ENCODE measurements at regions not wholly inside any gene's neighbourhood (a gene's known extent, or its start where the extent isn't known, plus 50 kb on each side); places are given as distances from the start of the nearest gene placed in this dataset.
"Not testable (repeated sequence)": the region's sequence is repeated elsewhere in the genome, so short reads cannot be mapped to it uniquely, and the experiment has no call there.

DNA sequence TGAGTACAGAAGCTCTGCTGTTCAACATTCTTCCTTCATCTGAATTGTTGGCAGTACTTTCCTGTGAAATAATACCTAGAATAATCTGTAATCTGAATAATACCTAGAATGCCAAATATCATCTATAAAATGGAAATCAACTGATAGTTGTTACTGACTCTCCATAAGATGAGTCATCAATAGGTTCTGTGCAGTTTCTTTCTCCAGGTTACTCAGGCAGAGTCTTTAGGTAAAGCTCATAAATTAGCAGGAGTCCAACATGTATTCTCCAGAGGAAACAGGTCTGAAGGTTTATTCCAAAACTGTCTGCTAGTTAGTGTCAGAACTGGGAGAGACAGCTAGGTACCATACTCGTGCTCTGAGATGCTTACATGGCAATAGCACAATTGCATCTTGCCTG is 282.0 kb upstream of the MAP2 start:
- no peaks in the 10 kb centered on the region for H3K9me3 ChIP-seq (ENCODE audit: control insufficient read depth, insufficient read depth, low read depth, low read length)
- no peaks in the 10 kb centered on the region for H3K27me3 ChIP-seq (ENCODE audit: control insufficient read depth, insufficient read depth, low read length)
- no peaks in the 10 kb centered on the region for H3K79me2 ChIP-seq (ENCODE audit: control insufficient read depth, insufficient read depth, low read length)
- TF ChIP-seq EZH2 (IDR thresholded peaks at IDR 0.05; ENCODE audit: low read length, missing control alignments): no peak
- TF ChIP-seq, protein P1, sequence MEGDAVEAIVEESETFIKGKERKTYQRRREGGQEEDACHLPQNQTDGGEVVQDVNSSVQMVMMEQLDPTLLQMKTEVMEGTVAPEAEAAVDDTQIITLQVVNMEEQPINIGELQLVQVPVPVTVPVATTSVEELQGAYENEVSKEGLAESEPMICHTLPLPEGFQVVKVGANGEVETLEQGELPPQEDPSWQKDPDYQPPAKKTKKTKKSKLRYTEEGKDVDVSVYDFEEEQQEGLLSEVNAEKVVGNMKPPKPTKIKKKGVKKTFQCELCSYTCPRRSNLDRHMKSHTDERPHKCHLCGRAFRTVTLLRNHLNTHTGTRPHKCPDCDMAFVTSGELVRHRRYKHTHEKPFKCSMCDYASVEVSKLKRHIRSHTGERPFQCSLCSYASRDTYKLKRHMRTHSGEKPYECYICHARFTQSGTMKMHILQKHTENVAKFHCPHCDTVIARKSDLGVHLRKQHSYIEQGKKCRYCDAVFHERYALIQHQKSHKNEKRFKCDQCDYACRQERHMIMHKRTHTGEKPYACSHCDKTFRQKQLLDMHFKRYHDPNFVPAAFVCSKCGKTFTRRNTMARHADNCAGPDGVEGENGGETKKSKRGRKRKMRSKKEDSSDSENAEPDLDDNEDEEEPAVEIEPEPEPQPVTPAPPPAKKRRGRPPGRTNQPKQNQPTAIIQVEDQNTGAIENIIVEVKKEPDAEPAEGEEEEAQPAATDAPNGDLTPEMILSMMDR (conservative IDR thresholded peaks at IDR 0.05 in 1 of 2, IDR thresholded peaks at IDR 0.05 in 1 of 2; ENCODE audit: low read depth in 1 of 2, low read length in 2 of 2): no peak
- no peak overlapping the region for H3K4me2 ChIP-seq (ENCODE audit: extremely low read depth, insufficient read depth, low read length)
- H3K9ac ChIP-seq (ENCODE audit: insufficient read depth, low read length): no peak overlapping the region
- H3K4me1 ChIP-seq (ENCODE audit: control insufficient read depth, extremely low read depth, insufficient read depth, low read length): no peaks in the 10 kb centered on the region
- no peaks in the 10 kb centered on the region for H3K36me3 ChIP-seq (ENCODE audit: control insufficient read depth, insufficient read depth, low read length)
- no peak overlapping the region for H3K27ac ChIP-seq (ENCODE audit: insufficient read depth, low read length)
- no peak overlapping the region for H2AFZ ChIP-seq (ENCODE audit: low read length)
- no peaks in the 10 kb centered on the region for H4K20me1 ChIP-seq (ENCODE audit: control insufficient read depth, extremely low read depth, insufficient read depth, low read length)
- DNase-seq (ENCODE audit: low read depth in 2 of 2): no peak
- H3K4me3 ChIP-seq (replicated peaks in 1 of 4; ENCODE audit: control extremely low read depth in 1 of 4, insufficient read depth in 1 of 4, low read depth in 3 of 4, low read length in 4 of 4): no peak overlapping the region

GRCh38 chr2:209145220-209145691 is 278.6 kb upstream of the MAP2 start:
- H4K20me1 ChIP-seq (ENCODE audit: control insufficient read depth, extremely low read depth, insufficient read depth, low read length); DNase-seq (ENCODE audit: low read depth in 2 of 2); H3K9me3 ChIP-seq (ENCODE audit: control insufficient read depth, insufficient read depth, low read depth, low read length); H3K79me2 ChIP-seq (ENCODE audit: control insufficient read depth, insufficient read depth, low read length); H3K27ac ChIP-seq (ENCODE audit: insufficient read depth, low read length); H3K4me2 ChIP-seq (ENCODE audit: extremely low read depth, insufficient read depth, low read length); H3K36me3 ChIP-seq (ENCODE audit: control insufficient read depth, insufficient read depth, low read length); H3K4me3 ChIP-seq (replicated peaks in 1 of 4; ENCODE audit: control extremely low read depth in 1 of 4, insufficient read depth in 1 of 4, low read depth in 3 of 4, low read length in 4 of 4); H3K4me1 ChIP-seq (ENCODE audit: control insufficient read depth, extremely low read depth, insufficient read depth, low read length); H3K27me3 ChIP-seq (ENCODE audit: control insufficient read depth, insufficient read depth, low read length); H2AFZ ChIP-seq (ENCODE audit: low read length); H3K9ac ChIP-seq (ENCODE audit: insufficient read depth, low read length): not testable (repeated sequence)

- no peaks in the 10 kb centered on the region for H3K27me3 ChIP-seq (ENCODE audit: control insufficient read depth, insufficient read depth, low read length)
- H3K9me3 ChIP-seq (ENCODE audit: control insufficient read depth, insufficient read depth, low read depth, low read length): no peaks in the 10 kb centered on the region
- H3K4me1 ChIP-seq (ENCODE audit: control insufficient read depth, extremely low read depth, insufficient read depth, low read length): no peaks in the 10 kb centered on the region
- no peak overlapping the region for H3K4me3 ChIP-seq (replicated peaks in 1 of 4; ENCODE audit: control extremely low read depth in 1 of 4, insufficient read depth in 1 of 4, low read depth in 3 of 4, low read length in 4 of 4)
- no peak overlapping the region for H3K9ac ChIP-seq (ENCODE audit: insufficient read depth, low read length)
- no peak for DNase-seq (ENCODE audit: low read depth in 2 of 2)
- no peaks in the 10 kb centered on the region for H4K20me1 ChIP-seq (ENCODE audit: control insufficient read depth, extremely low read depth, insufficient read depth, low read length)
- no peaks in the 10 kb centered on the region for H3K79me2 ChIP-seq (ENCODE audit: control insufficient read depth, insufficient read depth, low read length)
- no peak for TF ChIP-seq EZH2 (IDR thresholded peaks at IDR 0.05; ENCODE audit: low read length, missing control alignments)
- TF ChIP-seq, protein P1 (conservative IDR thresholded peaks at IDR 0.05 in 1 of 2, IDR thresholded peaks at IDR 0.05 in 1 of 2; ENCODE audit: low read depth in 1 of 2, low read length in 2 of 2): no peak
- no peak overlapping the region for H3K27ac ChIP-seq (ENCODE audit: insufficient read depth, low read length)
- no peak overlapping the region for H3K4me2 ChIP-seq (ENCODE audit: extremely low read depth, insufficient read depth, low read length)
- no peaks in the 10 kb centered on the region for H3K36me3 ChIP-seq (ENCODE audit: control insufficient read depth, insufficient read depth, low read length)
- H2AFZ ChIP-seq (ENCODE audit: low read length): no peak overlapping the region
These were observed 277.7 kb upstream of the MAP2 start for GRCh38 chr2:209145941-209146681.
